HG03135 (cell line): ENCODE measurements at regions not wholly inside any gene's neighbourhood (a gene's known extent, or its start where the extent isn't known, plus 50 kb on each side); places are given as distances from the start of the nearest gene placed in this dataset.

Experiments used
- ATAC-seq: cut with Tn5 transposase; IDR thresholded peaks from one replicate; pipeline ENCODE4 v1.9.1; 2021; ENCODE audit warnings: mild to moderate bottlenecking, moderate library complexity; ENCODE audit not compliant: unreplicated experiment

DNA sequence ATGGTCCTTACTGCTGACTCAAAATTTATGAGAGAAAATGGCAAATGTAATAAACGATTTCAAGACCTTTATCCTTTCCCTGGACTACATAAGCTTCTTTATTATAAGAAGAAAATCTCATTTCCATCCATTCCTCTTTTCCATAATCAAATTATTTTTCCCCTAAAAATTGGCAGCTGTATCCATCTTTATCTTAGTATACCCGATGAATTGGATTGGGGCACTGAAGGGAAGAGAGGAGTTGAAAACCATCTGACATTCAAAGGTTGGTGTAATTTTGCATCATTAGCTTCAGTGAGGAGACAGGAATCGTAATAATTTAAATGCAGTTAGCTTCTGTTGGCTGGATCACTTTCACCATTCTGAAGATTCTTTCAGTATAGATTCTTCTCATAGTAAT lies 574.1 kb downstream of the XIRP2 start:
- ATAC-seq: no peak

- ATAC-seq: no peak
Observed at GRCh38 chr2:167454036-167454435, 565.8 kb downstream of the XIRP2 start.

GRCh38 chr2:167451496-167452289 lies 563.4 kb downstream of the XIRP2 start:
- no peak for ATAC-seq

DNA sequence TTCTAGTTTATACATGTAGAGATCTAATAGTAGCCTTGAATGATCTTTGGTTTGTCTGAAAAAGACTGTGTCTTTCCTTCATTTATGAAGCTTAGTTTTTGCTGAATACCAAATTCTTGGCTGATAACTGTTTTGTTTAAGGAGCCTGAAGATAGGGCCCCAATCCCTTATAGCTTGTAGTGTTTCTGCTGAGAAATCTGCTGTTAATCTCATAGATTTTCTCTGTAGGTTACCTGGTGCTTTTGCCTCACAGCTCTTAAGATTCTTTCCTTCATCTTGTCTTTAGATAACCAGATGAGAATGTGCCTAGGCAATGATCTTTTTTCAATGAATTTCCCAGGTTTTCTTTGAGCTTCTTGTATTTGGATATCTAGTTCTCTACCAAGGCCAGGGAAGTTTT lies 562.1 kb downstream of the XIRP2 start:
- no peak for ATAC-seq

DNA sequence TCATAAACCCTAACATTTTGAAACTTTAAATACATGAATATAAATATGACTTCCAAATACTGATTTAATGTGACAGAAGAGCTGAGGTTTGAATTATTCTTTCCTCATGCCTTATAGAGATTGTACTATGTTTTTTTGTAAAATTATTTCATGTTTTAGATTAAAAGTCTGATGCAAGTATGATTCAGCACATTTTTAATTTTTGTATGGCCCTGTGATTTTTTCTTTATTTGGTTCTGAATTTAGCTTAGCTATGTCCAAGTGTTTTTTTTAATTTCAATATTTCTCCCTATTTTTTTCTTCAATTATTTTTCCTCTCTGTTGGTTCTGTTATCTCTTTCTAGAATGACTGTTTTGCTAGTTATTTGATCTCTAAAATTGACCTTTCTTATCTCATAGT lies 552.1 kb downstream of the XIRP2 start:
- no peak for ATAC-seq

GRCh38 chr2:167438206-167438605 lies 549.9 kb downstream of the XIRP2 start:
- ATAC-seq: no peak

DNA sequence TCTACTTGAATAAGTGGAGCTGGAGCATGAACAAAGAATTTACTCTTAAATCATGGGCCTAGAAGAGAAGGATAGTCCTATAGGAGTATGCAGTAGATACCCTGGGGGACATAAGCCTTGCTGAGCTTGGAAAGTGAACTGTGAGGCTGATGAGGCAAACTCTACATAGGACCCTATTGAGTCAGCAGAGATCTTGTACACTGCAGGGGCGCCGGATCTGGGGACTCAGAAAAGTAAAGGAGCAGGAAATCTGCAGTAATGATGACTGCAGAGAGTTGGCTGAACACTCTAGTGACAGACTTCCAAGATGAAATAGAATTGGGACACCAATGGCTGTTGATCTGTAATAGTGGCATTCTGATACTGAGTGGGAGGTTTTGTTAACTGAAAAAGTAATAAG lies 543.7 kb downstream of the XIRP2 start:
- ATAC-seq: no peak

DNA sequence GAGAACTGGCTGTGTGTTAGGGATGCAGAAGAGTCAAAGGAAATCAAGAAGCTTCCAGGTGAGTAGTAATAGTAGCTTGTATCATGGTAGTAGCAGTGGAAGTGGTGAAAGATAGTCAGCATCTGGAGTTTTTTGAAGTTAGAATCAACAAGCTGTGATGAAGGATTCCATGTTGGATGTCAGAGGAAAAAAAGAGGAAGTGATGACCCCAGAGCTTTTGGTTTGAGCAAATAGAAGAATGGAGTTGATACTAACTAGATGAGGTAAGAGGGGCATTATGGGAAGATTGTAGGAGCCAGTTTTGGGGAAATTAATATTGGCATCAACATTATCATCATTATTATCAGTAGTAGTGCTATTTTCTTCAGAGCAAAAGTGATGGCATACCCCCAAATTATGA lies 542.2 kb downstream of the XIRP2 start:
- no peak for ATAC-seq

GRCh38 chr2:167424803-167425755 lies 536.8 kb downstream of the XIRP2 start:
- no peak for ATAC-seq

- ATAC-seq: no peak
Observed at GRCh38 chr2:167424221-167424620, 535.9 kb downstream of the XIRP2 start.

GRCh38 chr2:167423731-167424130 lies 535.5 kb downstream of the XIRP2 start:
- no peak for ATAC-seq

GRCh38 chr2:167420211-167420610 lies 531.9 kb downstream of the XIRP2 start:
- no peak for ATAC-seq

GRCh38 chr2:167415068-167415467 lies 526.8 kb downstream of the XIRP2 start:
- ATAC-seq: no peak

- no peak for ATAC-seq
Observed at GRCh38 chr2:167411367-167411766, 523.1 kb downstream of the XIRP2 start.

- ATAC-seq: no peak
Observed at GRCh38 chr2:167406558-167406957, 518.3 kb downstream of the XIRP2 start.

DNA sequence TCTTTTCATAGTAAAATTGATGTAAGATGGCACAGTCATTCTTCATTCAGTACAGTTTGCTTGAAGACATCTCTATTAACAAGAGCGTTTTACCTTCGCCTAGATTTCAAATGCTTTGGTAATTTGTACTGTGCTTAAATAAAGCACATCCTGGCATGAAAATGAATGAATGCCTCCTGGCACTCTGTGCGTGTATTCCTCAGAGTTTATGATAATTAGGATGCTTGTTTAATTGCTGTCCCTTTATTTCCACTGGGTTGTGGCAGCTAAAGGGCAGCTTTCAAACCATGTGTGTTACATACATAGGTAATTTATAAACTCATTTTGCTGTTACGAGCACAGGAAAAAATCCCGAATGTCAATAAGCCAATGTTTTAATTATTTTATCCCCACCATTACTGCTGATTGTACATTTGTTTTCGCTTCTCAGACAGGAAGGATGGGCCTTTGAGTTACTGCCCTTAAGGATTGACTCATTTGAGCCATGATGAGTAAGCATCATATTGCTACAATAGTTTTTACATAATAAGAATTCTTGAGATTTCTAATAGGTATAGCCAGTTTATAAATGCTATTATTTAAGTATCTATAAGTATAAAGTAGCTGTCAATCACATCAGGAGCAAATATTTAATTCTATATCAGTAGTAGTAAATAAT lies 516.5 kb downstream of the XIRP2 start:
- ATAC-seq: no peak

- no peak for ATAC-seq
Observed at GRCh38 chr2:167401309-167401708, 513.0 kb downstream of the XIRP2 start.

DNA sequence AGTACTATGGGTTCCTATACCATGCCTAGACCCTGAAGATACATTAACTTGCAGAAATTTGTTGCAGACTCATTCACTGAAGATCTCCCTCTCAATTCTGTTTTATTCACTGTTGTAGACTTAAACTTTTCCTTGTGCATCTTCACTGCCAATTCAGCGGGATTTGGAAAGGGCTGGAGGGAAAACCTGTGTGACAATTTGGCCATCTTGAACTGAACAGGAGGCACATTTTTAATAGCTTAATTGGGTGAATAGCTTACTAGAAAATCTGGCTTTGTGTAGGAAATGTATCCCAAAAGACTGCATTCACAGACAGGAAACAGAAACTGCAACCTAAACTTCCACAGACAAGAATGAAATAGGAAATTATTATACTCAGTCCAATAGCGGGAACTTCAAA lies 512.3 kb downstream of the XIRP2 start:
- no peak for ATAC-seq

DNA sequence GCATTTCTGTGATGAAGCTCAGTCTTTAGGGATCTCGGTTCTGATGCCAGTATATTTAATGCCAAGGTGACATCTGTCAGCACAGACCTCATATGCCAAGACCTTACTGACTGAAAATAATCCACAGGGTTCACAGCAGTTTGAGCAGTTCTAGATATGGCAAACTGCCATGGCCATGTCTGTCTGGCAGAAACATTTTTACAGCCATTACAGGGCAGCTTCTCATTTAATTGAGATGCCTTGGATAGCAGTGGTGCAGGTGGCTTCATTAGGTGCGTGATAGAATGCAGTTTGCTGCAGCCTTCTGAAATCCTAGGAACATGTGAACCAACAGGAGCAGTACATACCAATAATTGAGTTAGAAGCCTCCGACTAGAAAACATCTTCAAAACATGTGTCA lies 510.6 kb downstream of the XIRP2 start:
- no peak for ATAC-seq

DNA sequence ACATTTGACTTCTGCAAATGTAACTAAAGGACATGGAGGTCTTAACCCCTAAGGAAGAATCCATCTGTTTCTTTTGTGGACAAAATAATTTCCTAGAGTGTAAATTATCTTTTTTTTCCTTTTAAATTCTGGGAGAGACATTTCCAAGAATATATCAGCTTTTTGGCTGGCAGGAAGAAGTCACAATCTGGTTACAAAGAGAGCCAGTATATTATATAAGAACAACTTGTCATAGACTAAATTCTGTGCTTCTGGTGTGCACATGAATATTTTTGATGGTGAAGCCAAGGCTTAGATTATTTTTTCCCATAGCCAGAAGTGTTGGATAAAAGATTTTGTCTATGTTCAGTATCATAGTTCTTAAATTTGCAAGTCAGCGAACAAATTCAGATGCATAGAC lies 500.6 kb downstream of the XIRP2 start:
- ATAC-seq: no peak

DNA sequence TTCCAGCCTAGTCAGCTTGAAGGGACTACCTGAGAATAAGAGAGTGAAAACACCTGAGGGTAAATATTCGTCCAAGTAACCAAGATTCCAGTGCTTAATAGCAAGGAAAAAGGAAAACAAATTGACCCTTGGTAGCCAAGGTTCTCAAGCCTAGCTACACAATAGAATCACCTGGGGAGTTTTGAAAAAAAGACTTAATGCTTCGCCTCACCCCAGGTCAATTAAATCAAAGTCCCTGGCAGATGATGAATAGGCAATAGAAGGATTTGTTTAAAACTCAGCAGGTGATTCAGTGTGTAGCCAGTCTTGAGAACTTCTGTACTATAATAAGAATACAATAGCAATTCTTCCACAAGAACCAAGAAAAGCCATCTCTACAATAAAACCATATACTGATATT lies 500.2 kb downstream of the XIRP2 start:
- ATAC-seq: no peak
